AG20443 (cell line): ENCODE measurements at regions not wholly inside any gene's neighbourhood (a gene's known extent, or its start where the extent isn't known, plus 50 kb on each side); places are given as distances from the start of the nearest gene placed in this dataset.
A peak's percentile ranks its signal among the peaks of the same experiment; 100 is the strongest.

Experiments
- DNase-seq: peaks from one replicate; pipeline ENCODE4 v3.0.0; 2012; ENCODE audit warnings: low spot score, mixed read lengths

- no peak for DNase-seq
These were observed 67.5 kb upstream of the LINC01488 start for GRCh38 chr11:69413993-69414392.

DNA sequence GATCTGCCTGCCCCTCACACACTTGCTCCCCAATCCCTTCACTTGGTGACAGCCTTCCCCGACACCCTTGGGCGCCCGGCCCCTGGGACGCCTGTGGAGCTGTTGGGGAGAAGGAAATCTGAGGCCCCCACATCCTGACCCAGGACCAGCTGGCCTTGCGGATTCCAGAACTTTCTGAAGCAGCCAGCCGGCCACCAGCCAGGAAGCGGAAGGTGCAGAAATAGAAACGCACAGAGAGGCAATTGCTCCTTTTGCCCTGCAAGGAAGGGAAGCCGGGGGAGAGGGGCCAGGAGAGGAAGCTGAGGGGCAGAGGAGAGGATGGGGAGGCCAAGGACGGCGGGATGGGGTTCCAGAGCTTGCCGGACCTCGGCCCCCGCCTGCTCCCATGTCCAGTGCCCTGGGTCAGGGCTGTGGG, 66.7 kb upstream of the LINC01488 start:
- no peak for DNase-seq

- no peak for DNase-seq
These were observed 65.9 kb upstream of the LINC01488 start for GRCh38 chr11:69415411-69416142.

- no peak for DNase-seq
These were observed 65.3 kb upstream of the LINC01488 start for GRCh38 chr11:69416143-69416515.

GRCh38 chr11:69416762-69417698, 64.4 kb upstream of the LINC01488 start:
- DNase-seq, result no peak

GRCh38 chr11:69417699-69418085, 63.8 kb upstream of the LINC01488 start:
- DNase-seq, result no peak

GRCh38 chr11:69418576-69419296, 62.7 kb upstream of the LINC01488 start:
- no peak for DNase-seq

GRCh38 chr11:69419662-69420395, 61.6 kb upstream of the LINC01488 start:
- DNase-seq, result no peak

- no peak for DNase-seq
These were observed 58.8 kb upstream of the LINC01488 start for GRCh38 chr11:69422645-69423044.

- DNase-seq, result no peak
These were observed 58.3 kb upstream of the LINC01488 start for GRCh38 chr11:69423181-69423580.

- no peak for DNase-seq
These were observed 57.7 kb upstream of the LINC01488 start for GRCh38 chr11:69423611-69424385.

DNA sequence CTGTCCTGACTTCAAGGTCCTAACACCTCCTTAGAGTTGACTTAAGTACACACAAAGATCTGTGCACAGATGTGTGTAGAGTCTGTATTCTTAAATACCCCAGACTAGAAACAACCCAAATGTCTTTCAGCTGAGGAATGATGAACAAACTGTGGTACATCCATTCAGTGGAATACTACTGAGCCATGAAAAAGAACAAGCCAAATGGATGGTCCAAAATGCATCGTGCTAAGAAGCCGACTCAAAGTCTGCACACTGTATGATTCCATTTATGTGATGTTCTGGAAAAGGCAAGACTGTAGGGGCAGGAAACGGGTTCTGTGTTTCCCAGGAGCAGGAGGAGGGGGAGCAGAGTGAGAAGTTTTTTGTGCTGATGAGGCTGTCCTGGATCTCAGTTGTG, 56.7 kb upstream of the LINC01488 start:
- no peak for DNase-seq

GRCh38 chr11:69425444-69425843, 56.0 kb upstream of the LINC01488 start:
- DNase-seq, result no peak

- DNase-seq, result no peak
These were observed 55.4 kb upstream of the LINC01488 start for GRCh38 chr11:69425895-69426544.

DNA sequence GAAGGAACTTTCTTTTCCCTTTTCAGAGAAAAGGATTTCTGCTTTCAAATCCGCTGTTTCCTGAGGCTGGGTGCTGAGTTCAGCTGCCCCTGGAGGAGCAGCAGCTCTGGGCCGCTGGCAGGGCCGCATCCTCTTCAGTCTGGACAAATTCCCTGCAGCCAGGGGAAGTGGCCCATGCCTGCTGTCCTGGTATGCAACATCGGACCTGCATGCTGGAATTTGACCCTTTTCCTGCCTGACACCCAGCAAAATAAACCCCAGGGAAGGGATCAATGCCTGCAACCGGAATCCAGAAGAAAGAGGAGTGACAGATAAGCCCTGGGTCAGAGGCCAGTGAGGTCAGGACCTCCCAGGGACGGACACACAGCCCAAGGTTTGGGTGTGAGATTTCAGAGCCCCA, 54.1 kb upstream of the LINC01488 start:
- DNase-seq, result no peak

DNA sequence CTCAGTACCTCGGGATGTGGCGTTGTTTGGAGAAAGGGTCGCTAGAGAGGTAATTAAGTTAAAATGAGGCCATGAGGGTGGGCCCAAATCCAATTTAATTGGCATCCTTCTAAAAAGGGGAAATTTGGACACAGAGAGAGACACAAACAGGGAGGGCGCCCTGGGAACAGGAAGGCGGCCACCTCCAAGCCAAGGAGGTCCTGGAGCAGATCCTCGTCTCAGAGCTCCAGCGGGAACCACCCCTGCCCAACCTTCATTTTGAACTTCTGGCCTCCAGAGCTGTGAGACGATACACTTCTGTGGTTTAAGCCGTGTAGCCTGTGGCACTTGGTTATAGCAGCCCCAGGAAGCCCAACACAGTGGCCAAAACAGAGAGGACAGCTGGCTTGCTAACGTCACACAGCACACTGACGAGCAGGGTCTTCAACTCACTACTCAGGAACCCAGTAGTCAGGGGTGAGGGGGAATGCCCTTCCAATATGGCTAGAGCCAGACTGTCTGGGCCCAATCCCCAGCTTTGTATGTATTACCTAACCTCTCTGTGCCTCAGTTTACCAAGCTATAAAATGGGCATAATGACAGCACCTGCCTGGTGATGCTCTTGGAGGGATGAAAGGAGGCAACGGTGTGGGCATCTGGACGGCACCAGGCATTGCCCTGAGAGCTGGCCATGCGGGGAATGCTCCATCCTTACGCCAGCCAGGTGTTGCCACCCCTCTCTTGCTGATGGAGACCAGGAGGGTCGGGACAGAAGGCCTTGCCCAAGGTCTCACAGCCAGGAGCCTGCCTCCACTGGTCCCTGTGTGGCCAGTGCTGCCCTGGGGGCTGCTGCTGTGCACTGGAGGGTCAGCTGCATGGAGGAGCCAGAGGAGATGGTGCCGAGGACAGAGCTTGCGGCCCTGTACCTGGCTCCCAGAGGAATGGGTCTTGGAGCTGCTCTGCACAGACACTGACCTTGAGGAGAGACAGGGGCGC, 53.3 kb upstream of the LINC01488 start:
- DNase-seq, result no peak

- DNase-seq, result no peak
These were observed 51.6 kb upstream of the LINC01488 start for GRCh38 chr11:69429716-69430491.

DNA sequence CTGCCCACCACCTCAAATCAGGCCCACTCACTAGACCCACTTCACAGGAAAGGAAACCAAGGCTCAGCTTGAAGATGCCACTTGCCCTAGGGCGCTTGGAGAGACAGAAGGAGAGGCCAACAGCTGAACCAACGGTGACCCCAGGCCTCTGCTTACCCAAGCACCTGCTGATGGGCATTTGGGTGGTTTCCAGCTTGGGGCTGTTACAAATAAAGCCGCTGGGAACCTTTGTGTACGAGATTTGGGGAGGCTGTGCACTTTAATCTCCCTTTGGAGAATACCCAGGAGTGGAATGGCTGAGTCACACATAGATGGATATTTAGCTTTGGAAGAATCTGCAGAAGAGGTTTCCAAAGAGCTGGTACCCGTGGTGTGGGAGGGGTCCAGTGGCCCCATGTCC, 50.9 kb upstream of the LINC01488 start:
- peak; percentile 56 for DNase-seq

DNA sequence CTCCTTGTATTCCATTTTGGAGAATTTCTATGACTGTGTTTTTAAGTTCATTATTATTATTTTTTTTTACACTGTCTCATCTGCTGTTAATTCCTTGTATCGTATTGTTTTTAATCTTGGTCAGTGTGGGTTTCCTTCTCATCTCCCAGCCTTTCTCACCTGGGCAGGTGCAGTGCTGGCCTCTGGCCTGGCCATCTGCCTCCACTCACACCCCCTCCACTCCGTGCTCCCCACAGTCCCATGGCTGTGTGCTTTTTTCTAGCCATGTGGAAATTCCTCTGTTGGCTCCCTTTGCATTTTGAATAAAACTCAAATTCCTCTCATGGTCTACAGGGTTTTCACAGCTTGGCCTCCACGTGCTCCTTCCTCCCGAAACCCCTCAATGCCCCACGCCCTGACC, 50.3 kb upstream of the LINC01488 start:
- no peak for DNase-seq
